Keratinocyte (primary cell): ENCODE measurements at regions not wholly inside any gene's neighbourhood (a gene's known extent, or its start where the extent isn't known, plus 50 kb on each side); places are given as distances from the start of the nearest gene placed in this dataset.

Source experiments
- DNase-seq: peaks from one replicate; pipeline ENCODE4 v3.0.0-alpha.2; 2011; ENCODE audit warnings: low read depth, missing footprints, low spot score
- FAIRE-seq: peaks from 2 replicates; lab custom pipeline; 2011; peaks lifted over from hg19 to GRCh38; lab: Jason Lieb, UNC
- H2AFZ ChIP-seq: 2 replicates; pipeline ENCODE4 v1.6.0; 2012; ENCODE audit warnings: low read length, control low read depth, inconsistent platforms; ENCODE audit not compliant: control insufficient read depth
- H3K27ac ChIP-seq: 2 replicates; pipeline ENCODE4 v1.5.1; 2011; ENCODE audit warnings: low read length; ENCODE audit not compliant: control insufficient read depth, insufficient read depth
- H3K27me3 ChIP-seq: 3 replicates; pipeline ENCODE4 v1.6.0; 2011; ENCODE audit warnings: low read length; ENCODE audit not compliant: control insufficient read depth, insufficient read depth; ENCODE audit errors: extremely low read depth
- H3K36me3 ChIP-seq, 2 experiments: 2 replicates in 1 of 2; 3 replicates in 1 of 2; pipeline ENCODE4 v1.5.1; 2011; ENCODE audit warnings: low read length in 2 of 2, mild to moderate bottlenecking in 1 of 2; ENCODE audit not compliant: control insufficient read depth in 2 of 2, insufficient read depth in 2 of 2; ENCODE audit errors: extremely low read depth in 1 of 2
- H3K4me1 ChIP-seq: 3 replicates; pipeline ENCODE4 v1.5.1; 2011; ENCODE audit warnings: low read length; ENCODE audit not compliant: control insufficient read depth, insufficient read depth; ENCODE audit errors: extremely low read depth
- H3K4me2 ChIP-seq: 3 replicates; pipeline ENCODE4 v1.6.0; 2011; ENCODE audit warnings: low read depth, low read length; ENCODE audit not compliant: control insufficient read depth, insufficient read depth; ENCODE audit errors: extremely low read depth
- H3K4me3 ChIP-seq, 3 experiments: fragments of 200-600 bp in 1 of 3; sonication (generic) in 1 of 3; 2 replicates in 2 of 3; 3 replicates in 1 of 3; pipeline ENCODE4 v1.5.1; 2011 to 2016; ENCODE audit warnings: low read length in 3 of 3, mild to moderate bottlenecking in 3 of 3, control low read depth in 2 of 3, inconsistent platforms in 1 of 3, low read depth in 1 of 3, mixed read lengths in 1 of 3, mixed run types in 1 of 3, moderate library complexity in 1 of 3; ENCODE audit not compliant: control insufficient read depth in 2 of 3, insufficient read depth in 2 of 3; ENCODE audit errors: extremely low read depth in 1 of 3
- H3K79me2 ChIP-seq: 2 replicates; pipeline ENCODE4 v1.6.0; 2012; ENCODE audit warnings: low read length; ENCODE audit not compliant: control insufficient read depth, insufficient read depth
- H3K9ac ChIP-seq: 3 replicates; pipeline ENCODE4 v1.6.0; 2011; ENCODE audit warnings: low read length; ENCODE audit not compliant: control insufficient read depth, insufficient read depth; ENCODE audit errors: extremely low read depth
- H3K9me1 ChIP-seq: 3 replicates; pipeline ENCODE4 v1.6.0; 2011; ENCODE audit warnings: low read length; ENCODE audit not compliant: control insufficient read depth, insufficient read depth; ENCODE audit errors: extremely low read depth
- H3K9me3 ChIP-seq: 2 replicates; pipeline ENCODE4 v1.5.1; 2012; ENCODE audit warnings: low read depth, low read length; ENCODE audit not compliant: control insufficient read depth
- H4K20me1 ChIP-seq: 3 replicates; pipeline ENCODE4 v1.6.0; 2011; ENCODE audit warnings: low read length; ENCODE audit not compliant: control insufficient read depth, insufficient read depth; ENCODE audit errors: extremely low read depth
- CTCF ChIP-seq, 3 experiments: IDR thresholded peaks in 1 of 3; conservative IDR thresholded peaks in 1 of 3; optimal IDR thresholded peaks in 1 of 3; 2 replicates in 2 of 3; 3 replicates in 1 of 3; pipeline versions ENCODE3 to v1.5.1; 2011; ENCODE audit warnings: low read length in 3 of 3, mild to moderate bottlenecking in 3 of 3, moderate library complexity in 2 of 3, control low read depth in 1 of 3, inconsistent platforms in 1 of 3; ENCODE audit not compliant: insufficient read depth in 2 of 3; ENCODE audit errors: extremely low read depth in 1 of 3
- EZH2 ChIP-seq: IDR thresholded peaks from one replicate; pipeline ENCODE4 v1.6.1; 2012; ENCODE audit warnings: inconsistent platforms, mild to moderate bottlenecking, low read length, moderate library complexity
- dilution Hi-C: fragments of 300-500 bp; cut with MboI; formaldehyde crosslinking; loops from one replicate; pipeline ENCODE4 v1.7.0; 2020; ENCODE audit warnings: low sequenced_read_pairs; ENCODE audit not compliant: extremely low pct_ligation_motif_present

GRCh38 chr1:208634346-208635140 lies 390.4 kb upstream of the PLXNA2 start:
- TF ChIP-seq CTCF (optimal IDR thresholded peaks at IDR 0.05 in 1 of 3, IDR thresholded peaks at IDR 0.05 in 1 of 3, conservative IDR thresholded peaks at IDR 0.05 in 1 of 3; ENCODE audit: extremely low read depth in 1 of 3, insufficient read depth in 2 of 3, low read length in 3 of 3), result no peak
- no peak for TF ChIP-seq EZH2
- Histone ChIP-seq H3K9ac (no peak overlapping the region), H2AFZ (no peak overlapping the region), H3K27me3 (peaks cover 10% of the 10 kb centered on the region), H4K20me1 (no peaks in the 10 kb centered on the region), H3K27ac (no peak overlapping the region), H3K9me1 (no peaks in the 10 kb centered on the region), H3K9me3 (no peaks in the 10 kb centered on the region), H3K4me3 (no peak overlapping the region), H3K4me1 (no peaks in the 10 kb centered on the region), H3K36me3 (no peaks in the 10 kb centered on the region), H3K4me2 (no peak overlapping the region), H3K79me2 (no peaks in the 10 kb centered on the region)
- no peak for FAIRE-seq
- no peak for DNase-seq
- dilution Hi-C loops, result no loop called here

- Histone ChIP-seq H3K9ac (no peak overlapping the region), H4K20me1 (no peaks in the 10 kb centered on the region), H2AFZ (no peak overlapping the region), H3K4me3 (no peak overlapping the region), H3K27ac (no peak overlapping the region), H3K27me3 (peaks cover 15% of the 10 kb centered on the region), H3K79me2 (no peaks in the 10 kb centered on the region), H3K4me2 (no peak overlapping the region), H3K9me3 (no peaks in the 10 kb centered on the region), H3K4me1 (no peaks in the 10 kb centered on the region), H3K9me1 (no peaks in the 10 kb centered on the region), H3K36me3 (no peaks in the 10 kb centered on the region)
- no peak for DNase-seq
- peak; percentile 56 for FAIRE-seq
- dilution Hi-C loops, result no loop called here
- TF ChIP-seq CTCF (optimal IDR thresholded peaks at IDR 0.05 in 1 of 3, IDR thresholded peaks at IDR 0.05 in 1 of 3, conservative IDR thresholded peaks at IDR 0.05 in 1 of 3; ENCODE audit: extremely low read depth in 1 of 3, insufficient read depth in 2 of 3, low read length in 3 of 3) (no peak), EZH2 (no peak)
Observed at GRCh38 chr1:208637181-208637580, 393.0 kb upstream of the PLXNA2 start.
